SJCRH30 (cell line): ENCODE measurements at regions not wholly inside any gene's neighbourhood (a gene's known extent, or its start where the extent isn't known, plus 50 kb on each side); places are given as distances from the start of the nearest gene placed in this dataset.
"Not testable (repeated sequence)": the region's sequence is repeated elsewhere in the genome, so short reads cannot be mapped to it uniquely, and the experiment has no call there.

Experiments used
- DNase-seq, 2 experiments: peaks; one replicate each; pipeline ENCODE4 v3.0.0-alpha.2; 2015 to 2020
- H3K27ac ChIP-seq: fragments of 250-450 bp; sonication (Bioruptor Pico); 2 replicates; pipeline ENCODE4 v1.5.1; 2020; ENCODE audit warnings: mild to moderate bottlenecking, moderate library complexity
- H3K27me3 ChIP-seq: fragments of 250-450 bp; sonication (Bioruptor Pico); 2 replicates; pipeline ENCODE4 v1.5.1; 2020; ENCODE audit warnings: mild to moderate bottlenecking, moderate library complexity
- H3K36me3 ChIP-seq: fragments of 250-450 bp; sonication (Bioruptor Pico); 2 replicates; pipeline ENCODE4 v1.5.1; 2020; ENCODE audit warnings: mild to moderate bottlenecking, moderate library complexity
- H3K4me1 ChIP-seq: fragments of 250-450 bp; sonication (Bioruptor Pico); 2 replicates; pipeline ENCODE4 v1.5.1; 2020; ENCODE audit warnings: mild to moderate bottlenecking, moderate library complexity
- H3K4me3 ChIP-seq: fragments of 250-450 bp; sonication (Bioruptor Pico); 2 replicates; pipeline ENCODE4 v1.5.1; 2020; ENCODE audit warnings: mild to moderate bottlenecking, moderate library complexity
- H3K9me3 ChIP-seq: fragments of 250-450 bp; sonication (Bioruptor Pico); replicated peaks from 2 replicates; pipeline ENCODE4 v1.5.1; 2020; ENCODE audit warnings: mild to moderate bottlenecking, moderate library complexity

DNA sequence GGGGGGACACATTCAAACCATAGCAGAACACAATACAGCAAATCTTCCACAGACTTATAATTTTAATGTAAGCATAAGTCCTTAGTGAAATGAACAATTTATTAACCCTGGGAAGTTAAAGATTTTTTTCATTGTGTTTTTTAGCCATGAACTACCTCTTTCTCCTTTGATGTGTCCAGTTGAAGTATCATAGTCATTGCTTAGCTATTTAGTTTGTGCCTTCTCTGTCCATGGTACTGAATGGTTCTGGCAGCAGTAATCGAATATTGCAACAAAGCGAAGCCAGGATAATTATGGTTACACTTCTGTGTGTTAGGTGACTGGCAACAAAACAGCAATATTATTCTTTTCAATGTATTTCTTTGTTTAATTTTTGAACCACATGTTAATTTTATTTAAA lies 403.0 kb upstream of the ONECUT1 start:
- H3K36me3 ChIP-seq = no peaks in the 10 kb centered on the region
- DNase-seq = peak; percentile 4 to 50
- H3K27ac ChIP-seq = no peak overlapping the region
- no peaks in the 10 kb centered on the region for H3K9me3 ChIP-seq
- no peaks in the 10 kb centered on the region for H3K27me3 ChIP-seq
- H3K4me3 ChIP-seq = no peak overlapping the region
- H3K4me1 ChIP-seq = no peaks in the 10 kb centered on the region

- no peak overlapping the region for H3K27ac ChIP-seq
- H3K27me3 ChIP-seq = no peaks in the 10 kb centered on the region
- no peak overlapping the region for H3K4me3 ChIP-seq
- H3K36me3 ChIP-seq = no peaks in the 10 kb centered on the region
- no peaks in the 10 kb centered on the region for H3K4me1 ChIP-seq
- H3K9me3 ChIP-seq = no peaks in the 10 kb centered on the region
- DNase-seq = no peak
Measured at GRCh38 chr15:53189860-53190259, 399.7 kb upstream of the ONECUT1 start.

GRCh38 chr15:53183449-53183848 lies 393.3 kb upstream of the ONECUT1 start:
- not testable (repeated sequence) for DNase-seq, H3K4me1 ChIP-seq, H3K9me3 ChIP-seq, H3K36me3 ChIP-seq, H3K27me3 ChIP-seq, H3K4me3 ChIP-seq, H3K27ac ChIP-seq

DNA sequence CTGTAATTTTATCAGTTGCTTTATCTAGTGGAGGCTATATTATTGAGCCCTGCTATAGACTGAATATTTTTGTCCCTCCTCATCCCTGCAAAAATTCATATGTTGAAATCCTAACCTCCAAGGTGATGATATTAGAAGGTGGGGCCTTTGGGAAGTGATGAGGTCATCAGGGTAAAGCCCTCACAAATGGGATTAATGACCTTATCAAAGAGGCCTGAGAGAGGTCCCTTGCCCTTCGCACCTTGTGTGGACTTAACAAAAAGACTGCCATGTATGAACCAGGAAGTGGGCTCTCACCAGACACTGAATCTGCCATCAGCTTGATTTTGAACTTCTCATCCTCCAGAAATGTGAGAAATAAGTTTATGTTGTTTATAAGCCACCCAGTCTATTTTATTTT lies 381.4 kb upstream of the ONECUT1 start:
- Histone ChIP-seq H3K27ac (no peak overlapping the region), H3K36me3 (no peaks in the 10 kb centered on the region), H3K4me3 (no peak overlapping the region), H3K9me3 (no peaks in the 10 kb centered on the region), H3K4me1 (no peaks in the 10 kb centered on the region), H3K27me3 (no peaks in the 10 kb centered on the region)
- DNase-seq = no peak

- Histone ChIP-seq H3K27me3 (no peaks in the 10 kb centered on the region), H3K27ac (no peak overlapping the region), H3K36me3 (no peaks in the 10 kb centered on the region), H3K9me3 (no peaks in the 10 kb centered on the region), H3K4me3 (no peak overlapping the region), H3K4me1 (no peaks in the 10 kb centered on the region)
- DNase-seq = no peak
Measured at GRCh38 chr15:53166684-53167201, 376.6 kb upstream of the ONECUT1 start.

- no peaks in the 10 kb centered on the region for H3K36me3 ChIP-seq
- H3K4me3 ChIP-seq = no peak overlapping the region
- H3K27me3 ChIP-seq = no peaks in the 10 kb centered on the region
- H3K4me1 ChIP-seq = no peaks in the 10 kb centered on the region
- no peaks in the 10 kb centered on the region for H3K9me3 ChIP-seq
- H3K27ac ChIP-seq = no peak overlapping the region
- no peak for DNase-seq
Measured at GRCh38 chr15:53165988-53166683, 376.0 kb upstream of the ONECUT1 start.

- no peak for DNase-seq
- no peaks in the 10 kb centered on the region for H3K4me1 ChIP-seq
- H3K27me3 ChIP-seq = no peaks in the 10 kb centered on the region; the same call in 1 of the 2 replicates
- H3K36me3 ChIP-seq = no peaks in the 10 kb centered on the region
- H3K4me3 ChIP-seq = no peak overlapping the region
- no peaks in the 10 kb centered on the region for H3K9me3 ChIP-seq
- no peak overlapping the region for H3K27ac ChIP-seq
Measured at GRCh38 chr15:53160092-53160704, 370.1 kb upstream of the ONECUT1 start.

DNA sequence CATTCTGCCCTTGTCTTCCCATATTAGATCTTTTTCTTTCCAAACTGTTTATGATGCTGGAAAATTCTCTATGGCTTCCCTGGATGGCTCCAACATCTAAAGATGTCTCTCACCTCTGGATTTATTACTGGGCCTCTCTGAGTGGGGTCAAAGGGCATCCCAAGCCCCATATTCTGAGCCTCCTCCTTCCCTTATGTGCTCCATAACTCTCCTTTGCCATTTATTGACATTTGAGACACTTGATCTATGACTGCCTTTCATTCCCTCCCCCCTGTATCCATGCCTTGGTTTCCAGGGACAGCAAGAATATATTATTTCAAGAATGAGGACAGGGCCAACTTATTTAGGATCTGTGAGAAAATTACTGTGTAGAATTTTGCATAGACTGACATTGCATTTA lies 369.3 kb upstream of the ONECUT1 start:
- DNase-seq = no peak
- no peaks in the 10 kb centered on the region for H3K36me3 ChIP-seq
- H3K4me3 ChIP-seq = no peak overlapping the region
- H3K27me3 ChIP-seq = no peaks in the 10 kb centered on the region; the same call in 1 of the 2 replicates
- H3K27ac ChIP-seq = no peak overlapping the region
- no peaks in the 10 kb centered on the region for H3K4me1 ChIP-seq
- H3K9me3 ChIP-seq = no peaks in the 10 kb centered on the region

DNA sequence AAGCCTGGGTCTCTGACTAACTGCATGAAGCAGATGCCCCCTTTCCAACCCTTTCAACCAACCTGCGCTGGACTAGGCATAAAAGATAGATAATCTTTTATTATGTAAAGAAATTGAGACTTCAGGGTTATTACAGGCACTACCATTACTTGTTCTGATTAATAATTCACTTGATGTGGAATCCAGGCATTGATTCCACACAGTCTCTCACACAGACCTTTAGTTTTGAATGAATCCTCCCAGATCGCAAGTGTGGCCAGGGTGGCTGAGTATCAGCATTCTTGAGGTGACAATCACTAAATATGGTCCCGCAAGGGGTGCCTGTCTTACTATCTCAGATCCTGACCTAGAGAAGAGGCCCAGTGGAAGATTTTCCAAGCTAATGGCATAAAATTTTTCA lies 368.9 kb upstream of the ONECUT1 start:
- Histone ChIP-seq H3K4me1 (no peaks in the 10 kb centered on the region), H3K27me3 (no peaks in the 10 kb centered on the region; the same call in 1 of the 2 replicates), H3K36me3 (no peaks in the 10 kb centered on the region), H3K27ac (no peak overlapping the region), H3K4me3 (no peak overlapping the region), H3K9me3 (no peaks in the 10 kb centered on the region)
- no peak for DNase-seq

GRCh38 chr15:53133255-53133850 lies 343.2 kb upstream of the ONECUT1 start:
- Histone ChIP-seq H3K4me3 (no peak overlapping the region), H3K27me3 (no peaks in the 10 kb centered on the region), H3K9me3 (no peaks in the 10 kb centered on the region), H3K4me1 (no peaks in the 10 kb centered on the region), H3K36me3 (no peaks in the 10 kb centered on the region), H3K27ac (no peak overlapping the region)
- DNase-seq = no peak

- Histone ChIP-seq H3K27me3 (no peaks in the 10 kb centered on the region), H3K27ac (no peak overlapping the region), H3K4me1 (no peaks in the 10 kb centered on the region), H3K9me3 (no peaks in the 10 kb centered on the region), H3K36me3 (no peaks in the 10 kb centered on the region), H3K4me3 (no peak overlapping the region)
- DNase-seq = no peak
Measured at GRCh38 chr15:53130943-53131342, 340.8 kb upstream of the ONECUT1 start.

DNA sequence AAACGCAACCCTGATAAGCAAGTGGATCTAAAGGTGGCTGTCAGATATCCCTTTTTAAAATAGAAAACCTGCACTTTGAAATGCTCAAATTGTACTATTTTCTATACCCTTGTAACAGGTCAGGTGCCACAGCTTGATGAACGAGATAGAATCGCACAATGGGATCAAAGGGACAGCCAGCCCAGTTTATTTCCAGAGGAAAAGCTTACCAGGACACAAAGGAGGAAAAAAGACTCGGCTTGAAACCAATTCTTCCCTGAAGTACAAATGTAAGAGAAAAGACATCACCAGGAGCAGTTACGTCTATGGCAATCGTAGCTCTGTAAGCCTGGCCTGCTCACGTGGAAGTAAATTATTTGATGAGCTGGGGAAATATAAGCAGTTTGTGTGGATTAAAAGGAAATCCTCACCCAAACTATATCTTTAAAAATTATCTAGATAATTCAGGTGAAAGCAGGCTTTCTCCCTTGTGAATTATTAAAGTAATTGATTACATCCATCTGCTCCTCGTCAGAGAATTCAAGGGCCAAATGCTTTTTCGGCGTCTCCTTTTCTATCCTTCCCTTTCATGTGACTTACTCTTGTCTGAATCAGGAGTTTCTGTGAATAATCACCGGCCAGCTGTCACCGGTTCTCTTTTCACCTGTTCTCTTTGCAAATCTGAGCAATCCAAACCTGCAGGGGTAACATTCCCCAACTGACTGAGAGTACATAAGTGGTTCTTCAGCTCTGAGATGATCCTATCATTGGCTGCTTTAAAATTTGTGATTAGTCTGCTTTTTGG lies 339.2 kb upstream of the ONECUT1 start:
- H3K4me3 ChIP-seq = no peak overlapping the region

DNA sequence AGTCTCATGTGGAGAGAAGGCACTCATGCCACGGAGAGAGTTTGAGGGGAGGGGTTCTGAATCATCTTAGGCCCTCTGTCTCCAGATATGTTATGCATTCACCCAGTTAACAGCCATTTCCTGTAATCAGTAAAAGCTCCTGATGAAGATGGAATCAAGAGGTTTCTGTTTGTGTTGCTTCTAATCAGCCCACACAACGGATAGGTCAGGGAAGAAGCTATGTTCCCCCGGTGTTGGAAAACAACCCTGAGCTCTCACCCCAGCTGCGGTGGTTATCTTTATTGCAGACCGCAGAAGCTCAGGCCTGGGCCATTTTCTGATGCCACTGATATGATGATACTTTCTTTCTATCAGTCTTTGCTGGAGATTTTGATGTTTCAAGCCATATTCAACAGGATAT lies 338.5 kb upstream of the ONECUT1 start:
- no peak for DNase-seq
- Histone ChIP-seq H3K27ac (no peak overlapping the region), H3K36me3 (no peaks in the 10 kb centered on the region), H3K4me1 (no peaks in the 10 kb centered on the region), H3K9me3 (no peaks in the 10 kb centered on the region), H3K4me3 (no peak overlapping the region), H3K27me3 (no peaks in the 10 kb centered on the region)

More for the DNA sequence above, 339.2 kb upstream of the ONECUT1 start:
- Histone ChIP-seq H3K9me3 (no peaks in the 10 kb centered on the region), H3K27me3 (no peaks in the 10 kb centered on the region), H3K36me3 (no peaks in the 10 kb centered on the region), H3K27ac (no peak overlapping the region), H3K4me1 (no peaks in the 10 kb centered on the region)
- no peak for DNase-seq

GRCh38 chr15:53126144-53126543 lies 336.0 kb upstream of the ONECUT1 start:
- H3K27ac ChIP-seq = no peak overlapping the region
- no peaks in the 10 kb centered on the region for H3K27me3 ChIP-seq
- no peak for DNase-seq
- no peaks in the 10 kb centered on the region for H3K36me3 ChIP-seq
- no peak overlapping the region for H3K4me3 ChIP-seq
- no peaks in the 10 kb centered on the region for H3K9me3 ChIP-seq
- no peaks in the 10 kb centered on the region for H3K4me1 ChIP-seq

GRCh38 chr15:53122818-53123217 lies 332.7 kb upstream of the ONECUT1 start:
- H3K9me3 ChIP-seq = no peaks in the 10 kb centered on the region
- H3K4me3 ChIP-seq = no peak overlapping the region
- DNase-seq = no peak
- no peaks in the 10 kb centered on the region for H3K36me3 ChIP-seq
- H3K27ac ChIP-seq = no peak overlapping the region
- no peaks in the 10 kb centered on the region for H3K4me1 ChIP-seq
- H3K27me3 ChIP-seq = no peaks in the 10 kb centered on the region
